ENCODE measurements at regions not wholly inside any gene's neighbourhood (a gene's known extent, or its start where the extent isn't known, plus 50 kb on each side); places are given as distances from the start of the nearest gene placed in this dataset.

DNA sequence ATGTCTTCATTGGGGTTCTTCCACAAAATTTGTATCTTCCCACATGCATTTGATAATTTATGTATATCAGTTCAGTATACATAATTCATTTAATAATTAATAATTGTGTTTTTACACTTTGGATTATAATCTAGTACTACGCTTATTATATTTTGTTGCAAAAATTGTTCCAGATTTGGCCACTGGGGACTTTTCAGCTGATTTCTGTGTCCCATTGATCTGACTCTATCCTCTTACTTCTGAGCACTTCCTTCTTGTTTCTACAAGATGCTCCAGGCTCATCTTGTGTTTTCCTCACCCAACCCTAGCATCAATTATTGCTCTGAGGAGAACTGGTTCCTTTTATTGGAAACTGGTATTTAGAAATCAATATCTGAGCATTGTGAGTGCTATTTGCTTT is 215.3 kb upstream of the CDH19 start:
- intact Hi-C loops (cut with micrococcal nuclease): no loop called here
- Mint-ChIP-seq H3K27me3 (no peaks in the 10 kb centered on the region), H3K4me3 (no peak overlapping the region), H3K4me1 (no peaks in the 10 kb centered on the region), H3K36me3 (ENCODE audit: low read depth) (no peaks in the 10 kb centered on the region), H3K27ac (no peak overlapping the region), H3K9me3 (peaks cover 4% of the 10 kb centered on the region)
- DNase-seq: no peak

DNA sequence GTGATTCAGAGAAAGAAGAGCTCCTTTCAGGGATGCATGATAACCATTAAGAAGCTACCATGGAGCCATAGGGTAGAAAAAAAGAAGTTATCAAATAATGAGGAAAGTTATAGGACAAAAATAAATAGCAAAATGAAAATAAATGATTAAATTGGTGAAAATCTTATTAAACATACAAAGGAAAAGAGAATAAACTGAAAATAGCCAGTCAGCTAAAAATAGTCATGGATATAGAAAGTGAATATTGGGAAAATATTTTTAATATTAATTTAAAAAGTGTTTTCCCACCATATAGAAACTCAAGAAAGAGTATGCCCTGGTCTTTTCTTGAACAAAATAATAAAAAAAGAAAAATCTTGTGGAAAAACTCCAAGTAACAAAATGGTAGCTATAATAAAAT is 209.2 kb upstream of the CDH19 start:
- Mint-ChIP-seq H3K9me3 (peaks cover 4% of the 10 kb centered on the region), H3K4me3 (no peak overlapping the region), H3K36me3 (ENCODE audit: low read depth) (no peaks in the 10 kb centered on the region), H3K4me1 (no peaks in the 10 kb centered on the region), H3K27ac (no peak overlapping the region), H3K27me3 (no peaks in the 10 kb centered on the region)
- intact Hi-C loops (cut with micrococcal nuclease): no loop called here
- DNase-seq: no peak

DNA sequence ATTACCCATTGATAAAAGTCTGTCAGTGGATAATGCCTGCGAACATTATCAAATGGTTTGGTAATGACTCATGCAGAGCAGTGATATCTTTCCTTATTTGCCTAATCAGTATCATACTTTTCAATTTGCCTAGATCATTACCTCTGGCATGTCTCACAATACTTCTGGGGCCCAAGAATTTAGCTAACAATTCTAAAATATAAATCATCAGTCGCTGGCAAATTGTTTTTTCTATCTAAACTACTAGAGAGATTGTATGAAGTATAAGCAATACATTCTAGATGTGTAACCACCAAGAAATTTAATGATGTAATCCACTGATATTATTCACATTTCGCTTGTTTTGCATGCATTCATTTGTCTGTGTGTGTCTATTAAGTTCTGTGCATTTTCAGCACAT is 191.2 kb upstream of the CDH19 start:
- no peaks in the 10 kb centered on the region for H3K36me3 Mint-ChIP-seq (ENCODE audit: low read depth)
- no peak overlapping the region for H3K27ac Mint-ChIP-seq
- intact Hi-C loops (cut with micrococcal nuclease): no loop called here
- no peaks in the 10 kb centered on the region for H3K4me1 Mint-ChIP-seq
- no peak overlapping the region for H3K4me3 Mint-ChIP-seq
- no peaks in the 10 kb centered on the region for H3K27me3 Mint-ChIP-seq
- DNase-seq: no peak
- no peaks in the 10 kb centered on the region for H3K9me3 Mint-ChIP-seq

DNA sequence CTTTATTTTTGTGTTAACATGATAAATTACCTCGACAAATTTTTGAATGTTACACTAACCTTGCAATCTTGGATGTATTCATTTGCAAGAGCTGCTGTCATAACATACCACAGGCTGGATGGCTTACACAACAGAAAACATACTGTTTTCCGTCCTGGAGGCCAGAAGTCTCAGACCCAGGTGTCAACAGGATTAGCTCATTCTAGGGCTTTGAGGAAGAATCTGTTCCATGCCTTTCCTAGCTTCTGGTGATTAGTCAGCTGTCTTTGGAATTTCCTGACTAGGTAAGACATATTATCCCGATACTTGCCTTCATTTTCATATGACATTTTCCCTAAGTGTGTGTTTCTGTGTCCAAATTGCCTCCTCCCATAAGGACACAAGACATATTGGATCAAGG is 188.6 kb upstream of the CDH19 start:
- no peaks in the 10 kb centered on the region for H3K27me3 Mint-ChIP-seq
- no peaks in the 10 kb centered on the region for H3K4me1 Mint-ChIP-seq
- no peaks in the 10 kb centered on the region for H3K9me3 Mint-ChIP-seq
- intact Hi-C loops (cut with micrococcal nuclease): no loop called here
- H3K27ac Mint-ChIP-seq: no peak overlapping the region
- no peak overlapping the region for H3K4me3 Mint-ChIP-seq
- no peaks in the 10 kb centered on the region for H3K36me3 Mint-ChIP-seq (ENCODE audit: low read depth)
- no peak for DNase-seq

DNA sequence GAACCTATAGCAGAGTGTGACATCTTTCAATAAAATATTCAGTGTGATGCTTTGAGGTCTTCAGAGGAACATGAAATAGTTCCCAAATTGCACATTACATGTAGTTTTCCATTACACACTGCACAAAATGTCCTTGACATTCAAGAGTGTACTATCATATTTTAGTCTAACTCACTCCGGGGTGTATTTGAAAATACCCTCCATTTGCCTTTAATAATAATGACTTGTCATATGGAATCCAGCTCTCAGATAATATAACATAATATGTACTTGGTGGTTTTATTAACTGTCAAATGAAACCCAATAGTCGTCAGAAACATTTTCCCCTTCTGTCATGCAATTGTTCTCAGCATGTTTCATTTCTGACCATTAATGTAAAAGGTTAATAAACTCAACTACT is 176.7 kb upstream of the CDH19 start:
- no peaks in the 10 kb centered on the region for H3K9me3 Mint-ChIP-seq
- no peaks in the 10 kb centered on the region for H3K4me1 Mint-ChIP-seq
- intact Hi-C loops (cut with micrococcal nuclease): no loop called here
- no peak overlapping the region for H3K27ac Mint-ChIP-seq
- no peaks in the 10 kb centered on the region for H3K27me3 Mint-ChIP-seq
- H3K36me3 Mint-ChIP-seq (ENCODE audit: low read depth): no peaks in the 10 kb centered on the region
- DNase-seq: no peak
- H3K4me3 Mint-ChIP-seq: no peak overlapping the region

DNA sequence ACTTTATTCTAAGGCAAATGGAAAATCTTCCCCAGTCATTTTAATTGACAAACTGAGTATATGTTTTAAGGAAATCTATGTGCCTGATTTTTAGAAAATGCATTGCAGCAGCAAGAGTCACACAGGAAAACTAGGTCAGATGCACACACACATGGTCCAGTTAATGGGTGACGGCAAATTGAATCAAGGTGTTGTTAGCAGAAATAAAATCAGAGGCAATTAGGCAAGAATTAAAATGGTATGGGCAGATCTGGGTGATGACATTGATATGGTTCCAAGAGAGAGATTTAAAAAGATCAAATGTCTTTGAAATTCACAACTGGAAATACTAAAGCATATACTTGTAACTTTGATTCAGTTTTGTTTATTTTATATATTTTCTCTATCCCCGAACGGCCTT is 174.2 kb upstream of the CDH19 start:
- Mint-ChIP-seq H3K4me1 (no peaks in the 10 kb centered on the region), H3K27me3 (no peaks in the 10 kb centered on the region), H3K9me3 (no peaks in the 10 kb centered on the region), H3K4me3 (no peak overlapping the region), H3K36me3 (ENCODE audit: low read depth) (no peaks in the 10 kb centered on the region), H3K27ac (no peak overlapping the region)
- DNase-seq: no peak
- intact Hi-C loops (cut with micrococcal nuclease): no loop called here

DNA sequence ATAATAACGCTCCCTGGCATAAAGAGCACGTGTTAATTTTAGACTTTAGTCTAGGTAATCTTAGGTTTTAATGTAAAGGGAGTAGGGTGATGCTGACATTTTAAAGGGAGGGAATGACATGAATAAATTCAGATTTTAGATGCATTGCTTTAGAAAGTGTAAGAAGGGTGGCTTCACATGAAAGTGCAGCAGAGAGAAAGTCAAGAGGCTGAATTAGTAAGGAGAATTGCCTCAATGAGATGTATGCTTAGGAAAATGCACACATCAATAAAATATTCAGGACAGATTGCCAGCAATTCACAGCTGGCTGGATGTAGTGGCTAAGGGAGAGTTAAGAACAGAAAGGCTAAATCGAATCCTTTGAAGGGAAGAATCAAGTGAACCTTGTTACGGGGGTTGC is 165.5 kb upstream of the CDH19 start:
- no peak overlapping the region for H3K4me3 Mint-ChIP-seq
- H3K4me1 Mint-ChIP-seq: no peaks in the 10 kb centered on the region
- DNase-seq: no peak
- intact Hi-C loops (cut with micrococcal nuclease): no loop called here
- no peaks in the 10 kb centered on the region for H3K27me3 Mint-ChIP-seq
- H3K27ac Mint-ChIP-seq: no peak overlapping the region
- H3K9me3 Mint-ChIP-seq: no peaks in the 10 kb centered on the region
- no peaks in the 10 kb centered on the region for H3K36me3 Mint-ChIP-seq (ENCODE audit: low read depth)

DNA sequence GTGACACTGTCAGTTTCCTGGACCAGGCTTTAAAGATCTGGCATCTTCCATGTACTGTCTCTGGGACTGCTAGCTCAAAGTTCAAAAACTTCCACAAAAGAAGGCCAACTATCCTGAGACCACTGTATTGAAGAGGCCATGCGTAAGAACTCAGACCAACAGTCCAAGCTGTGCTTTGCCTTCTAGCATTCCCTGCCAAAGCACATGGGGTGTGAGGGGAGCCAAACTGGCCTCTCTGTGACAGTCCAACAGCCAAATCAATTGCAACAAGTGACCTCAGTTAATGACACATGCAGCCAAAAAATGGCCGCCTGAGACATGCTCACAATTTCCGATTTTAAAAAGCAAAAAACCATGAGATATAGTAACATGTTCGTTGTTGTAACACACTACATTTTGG is 160.3 kb upstream of the CDH19 start:
- H3K36me3 Mint-ChIP-seq (ENCODE audit: low read depth): no peaks in the 10 kb centered on the region
- H3K27me3 Mint-ChIP-seq: no peaks in the 10 kb centered on the region
- no peak overlapping the region for H3K27ac Mint-ChIP-seq
- no peak overlapping the region for H3K4me3 Mint-ChIP-seq
- no peaks in the 10 kb centered on the region for H3K9me3 Mint-ChIP-seq
- no peaks in the 10 kb centered on the region for H3K4me1 Mint-ChIP-seq
- DNase-seq: no peak
- intact Hi-C loops (cut with micrococcal nuclease): no loop called here

DNA sequence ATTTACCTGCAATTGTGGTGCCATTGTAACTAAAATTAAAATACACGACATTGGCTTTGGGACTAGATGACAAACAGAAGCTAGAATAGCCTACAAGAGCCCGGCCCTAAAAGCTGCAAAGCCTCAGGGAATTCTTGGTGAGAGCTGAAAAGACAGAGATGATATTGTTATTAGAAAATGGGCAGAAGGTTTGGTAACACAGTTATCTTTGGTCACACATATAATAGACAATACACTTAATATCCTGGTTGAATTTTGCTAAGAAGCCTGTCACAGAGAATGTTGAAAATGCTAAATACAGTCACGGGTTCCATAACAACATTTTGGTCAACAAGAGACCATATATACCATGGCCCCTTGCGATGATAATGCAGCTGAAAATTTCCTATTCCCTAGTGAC is 157.3 kb upstream of the CDH19 start:
- Mint-ChIP-seq H3K36me3 (ENCODE audit: low read depth) (no peaks in the 10 kb centered on the region), H3K4me1 (no peaks in the 10 kb centered on the region), H3K9me3 (no peaks in the 10 kb centered on the region), H3K4me3 (no peak overlapping the region), H3K27me3 (no peaks in the 10 kb centered on the region), H3K27ac (no peak overlapping the region)
- intact Hi-C loops (cut with micrococcal nuclease): no loop called here
- DNase-seq: no peak

- H3K27ac Mint-ChIP-seq: no peak overlapping the region
- H3K9me3 Mint-ChIP-seq: no peaks in the 10 kb centered on the region
- no peaks in the 10 kb centered on the region for H3K27me3 Mint-ChIP-seq
- intact Hi-C loops (cut with micrococcal nuclease): no loop called here
- no peaks in the 10 kb centered on the region for H3K36me3 Mint-ChIP-seq (ENCODE audit: low read depth)
- no peak overlapping the region for H3K4me3 Mint-ChIP-seq
- DNase-seq: no peak
- H3K4me1 Mint-ChIP-seq: no peaks in the 10 kb centered on the region
Measured at GRCh38 chr18:66760559-66760958, 156.7 kb upstream of the CDH19 start.

GRCh38 chr18:66759050-66759828 is 155.3 kb upstream of the CDH19 start:
- Mint-ChIP-seq H3K9me3 (no peaks in the 10 kb centered on the region), H3K27me3 (no peaks in the 10 kb centered on the region), H3K4me1 (no peaks in the 10 kb centered on the region), H3K27ac (no peak overlapping the region), H3K36me3 (ENCODE audit: low read depth) (no peaks in the 10 kb centered on the region), H3K4me3 (no peak overlapping the region)
- intact Hi-C loops (cut with micrococcal nuclease): no loop called here
- no peak for DNase-seq

DNA sequence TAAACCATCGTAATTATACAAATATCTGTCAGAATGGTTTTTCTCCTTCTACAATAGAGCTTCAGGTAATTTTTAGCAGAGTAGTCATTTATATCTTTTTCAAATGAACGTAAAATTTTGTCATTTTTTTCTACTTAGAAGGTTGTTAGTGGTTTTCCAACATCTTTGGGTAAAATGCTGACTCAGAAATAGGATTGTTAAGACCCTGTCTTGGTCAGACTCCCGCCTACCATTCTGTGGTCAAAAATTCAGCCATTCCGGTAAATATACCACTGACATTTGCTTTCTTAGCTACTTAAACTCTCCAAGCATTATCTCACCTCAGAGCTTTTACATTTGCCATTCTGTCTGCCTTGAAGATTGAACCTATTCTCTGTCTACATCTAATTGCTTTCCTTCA is 154.1 kb upstream of the CDH19 start:
- no peak for DNase-seq
- intact Hi-C loops (cut with micrococcal nuclease): no loop called here
- Mint-ChIP-seq H3K27me3 (no peaks in the 10 kb centered on the region), H3K36me3 (ENCODE audit: low read depth) (no peaks in the 10 kb centered on the region), H3K9me3 (no peaks in the 10 kb centered on the region), H3K4me3 (no peak overlapping the region), H3K4me1 (no peaks in the 10 kb centered on the region), H3K27ac (no peak overlapping the region)

- Mint-ChIP-seq H3K27ac (no peak overlapping the region), H3K4me3 (no peak overlapping the region), H3K9me3 (no peaks in the 10 kb centered on the region), H3K27me3 (no peaks in the 10 kb centered on the region), H3K36me3 (ENCODE audit: low read depth) (no peaks in the 10 kb centered on the region), H3K4me1 (no peaks in the 10 kb centered on the region)
- intact Hi-C loops (cut with micrococcal nuclease): no loop called here
- DNase-seq: no peak
Measured at GRCh38 chr18:66754335-66754734, 150.4 kb upstream of the CDH19 start.

DNA sequence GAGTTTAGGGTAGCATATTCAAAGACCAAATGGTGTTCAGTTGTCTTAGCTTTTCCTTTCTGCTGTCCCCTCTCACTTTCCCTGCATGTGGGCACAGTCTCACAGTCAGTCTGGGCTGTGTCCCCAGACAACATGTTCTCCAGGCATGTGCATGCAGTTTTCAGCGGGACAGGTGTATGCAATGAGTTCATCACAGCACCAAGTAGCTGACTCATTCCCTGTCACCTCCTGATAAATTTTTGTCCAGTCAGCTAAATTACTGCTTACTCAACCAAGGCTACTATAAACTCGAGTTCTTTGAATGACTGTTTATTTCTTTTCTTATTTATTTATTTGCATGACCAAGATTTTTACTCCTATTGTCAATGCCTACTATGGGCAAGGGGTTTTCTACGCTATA is 148.8 kb upstream of the CDH19 start:
- intact Hi-C loops (cut with micrococcal nuclease): no loop called here
- DNase-seq: no peak
- Mint-ChIP-seq H3K27me3 (no peaks in the 10 kb centered on the region), H3K4me3 (no peak overlapping the region), H3K4me1 (no peaks in the 10 kb centered on the region), H3K27ac (no peak overlapping the region), H3K36me3 (ENCODE audit: low read depth) (no peaks in the 10 kb centered on the region), H3K9me3 (no peaks in the 10 kb centered on the region)

DNA sequence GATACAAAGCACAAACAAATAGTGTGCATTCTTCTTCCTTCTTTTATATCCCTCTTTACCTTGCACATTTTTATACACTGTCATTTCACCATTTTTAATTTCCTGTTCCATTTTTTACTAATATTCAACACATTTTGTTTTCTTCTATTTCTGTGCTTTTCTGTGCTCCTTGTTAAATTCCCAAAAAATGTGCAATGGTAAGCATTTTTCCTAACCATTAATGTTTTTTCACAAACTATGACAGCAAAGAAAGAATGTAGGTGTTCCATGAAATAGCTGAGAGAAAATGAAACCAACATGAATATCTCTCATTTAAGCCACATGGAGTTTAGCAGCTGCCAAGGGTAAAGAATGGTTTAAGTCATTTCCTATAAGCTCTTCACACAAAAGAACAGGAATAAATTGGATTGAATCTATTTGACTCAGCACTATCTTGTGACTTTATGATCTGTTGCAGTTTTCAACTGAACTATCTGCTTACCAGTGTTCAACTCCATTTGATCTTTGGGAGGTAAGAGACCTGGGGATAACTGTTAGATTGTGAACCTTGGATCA is 145.7 kb upstream of the CDH19 start:
- Mint-ChIP-seq H3K4me1 (no peaks in the 10 kb centered on the region), H3K4me3 (no peak overlapping the region), H3K27me3 (no peaks in the 10 kb centered on the region), H3K27ac (no peak overlapping the region), H3K9me3 (no peaks in the 10 kb centered on the region), H3K36me3 (ENCODE audit: low read depth) (no peaks in the 10 kb centered on the region)
- no peak for DNase-seq
- intact Hi-C loops (cut with micrococcal nuclease): no loop called here

Measured in activated CD4-positive, alpha-beta T cell treated with anti-CD3 and anti-CD28 coated beads, Interleukin-2, amount 10 ng/mL, durations not matched to agents 24 days and 14 days (primary cell).